Tibial nerve (tissue), 4 donors: ENCODE measurements at regions not wholly inside any gene's neighbourhood (a gene's known extent, or its start where the extent isn't known, plus 50 kb on each side); places are given as distances from the start of the nearest gene placed in this dataset.
A peak's percentile ranks its signal among the peaks of the same experiment; 100 is the strongest.

Experiments
- DNase-seq, 2 donors: peaks; one replicate each; pipeline ENCODE4 v3.0.0-alpha.2; 2019; ENCODE audit warnings: low spot score in 2 of 2
- H3K27ac ChIP-seq, 4 donors: fragments of 200-600 bp; sonication (generic) in 3 of 4; one replicate each; pipeline ENCODE4 v1.5.1; 2017 to 2019; ENCODE audit warnings: mild to moderate bottlenecking in 1 of 4
- H3K27me3 ChIP-seq, 2 donors: fragments of 200-600 bp; sonication (generic) in 1 of 2; one replicate each; pipeline versions ENCODE4 v1.5.1 to v1.6.0; 2017 to 2019
- H3K36me3 ChIP-seq, 3 donors: fragments of 200-600 bp; sonication (generic); one replicate each; pipeline ENCODE4 v1.5.1; 2018 to 2019
- H3K4me1 ChIP-seq, 4 donors: fragments of 200-600 bp; sonication (generic) in 3 of 4; one replicate each; pipeline ENCODE4 v1.5.1; 2017 to 2019
- H3K4me3 ChIP-seq, 4 donors: fragments of 200-600 bp; sonication (generic) in 3 of 4; one replicate each; pipeline ENCODE4 v1.5.1; 2017 to 2019; ENCODE audit warnings: mild to moderate bottlenecking in 1 of 4, moderate library complexity in 1 of 4
- H3K9me3 ChIP-seq, 4 donors: fragments of 200-600 bp; sonication (generic) in 3 of 4; one replicate each; pipeline ENCODE4 v1.5.1; 2017 to 2019
- CTCF ChIP-seq, 5 experiments: fragments of 200-600 bp in 3 of 5; fragments of 450-650 bp in 2 of 5; sonication (generic) in 3 of 5; IDR thresholded peaks; one replicate each; pipeline ENCODE4 v1.5.1; 2016 to 2019; ENCODE audit warnings: antibody characterized with exemption in 5 of 5, mild to moderate bottlenecking in 3 of 5, moderate library complexity in 2 of 5
- EP300 ChIP-seq, 2 donors: sonication (generic); formaldehyde crosslinking; IDR thresholded peaks; one replicate each; pipeline ENCODE4 v1.6.1; 2017; ENCODE audit warnings: antibody characterized with exemption in 2 of 2, mild to moderate bottlenecking in 1 of 2
- POLR2A ChIP-seq, 2 donors: fragments of 450-650 bp; IDR thresholded peaks; one replicate each; pipeline ENCODE4 v1.6.1; 2017; ENCODE audit warnings: antibody characterized with exemption in 2 of 2, mild to moderate bottlenecking in 2 of 2, moderate library complexity in 2 of 2
- WGBS, 2 donors: methylation state at CpG; one replicate each; pipeline ENCODE4 v1.1.5; 2018; 5-methylcytosine and 5-hydroxymethylcytosine counted together

GRCh38 chr18:6561420-6561861 lies 146.7 kb upstream of the L3MBTL4 start:
- no peak for TF ChIP-seq CTCF (IDR thresholded peaks at IDR 0.05)
- TF ChIP-seq POLR2A (IDR thresholded peaks at IDR 0.05), result no peak
- no peak for TF ChIP-seq EP300 (IDR thresholded peaks at IDR 0.05)
- 57 to 68% methylated on average over 6 of the region's 6 CpGs for WGBS, 2 donors
- Histone ChIP-seq H3K36me3 (no peaks in the 10 kb centered on the region), H3K4me3 (no peak overlapping the region), H3K9me3 (no peaks in the 10 kb centered on the region), H3K4me1 (peaks cover 0 to 25% (median 5%) of the 10 kb centered on the region in 4 donors), H3K27me3 (no peaks in the 10 kb centered on the region), H3K27ac (no peak overlapping the region)
- peak; percentile 19 to 64 for DNase-seq

DNA sequence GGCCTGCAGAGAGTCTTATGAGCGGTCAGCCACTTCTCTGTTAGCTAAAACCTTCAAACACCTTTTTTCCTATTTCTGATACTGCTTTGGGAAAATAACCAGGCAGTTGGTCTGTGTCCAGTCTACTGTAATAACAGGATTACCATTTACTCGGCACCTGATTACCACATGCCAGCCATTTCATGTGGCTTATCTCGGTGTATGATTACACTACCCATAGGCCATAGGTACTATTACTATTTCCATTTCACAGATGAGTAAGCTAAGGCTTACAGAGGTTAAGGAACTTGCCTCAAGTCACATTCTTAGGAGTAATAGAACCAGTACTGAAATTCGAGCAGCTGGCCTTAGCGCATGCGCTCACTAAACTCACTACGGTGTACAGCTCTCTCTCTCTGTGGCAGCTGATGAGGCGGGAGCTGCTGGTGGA lies 147.2 kb upstream of the L3MBTL4 start:
- H3K27me3 ChIP-seq, result no peaks in the 10 kb centered on the region
- H3K27ac ChIP-seq, result no peak overlapping the region
- no peak for DNase-seq
- H3K4me1 ChIP-seq, result peaks cover 0 to 25% (median 5%) of the 10 kb centered on the region in 4 donors
- no peak for TF ChIP-seq CTCF (IDR thresholded peaks at IDR 0.05)
- no peak for TF ChIP-seq POLR2A (IDR thresholded peaks at IDR 0.05)
- no peak for TF ChIP-seq EP300 (IDR thresholded peaks at IDR 0.05)
- WGBS, 2 donors, result 79 to 89% methylated on average over 8 of the region's 8 CpGs
- H3K4me3 ChIP-seq, result no peak overlapping the region
- no peaks in the 10 kb centered on the region for H3K36me3 ChIP-seq
- no peaks in the 10 kb centered on the region for H3K9me3 ChIP-seq

DNA sequence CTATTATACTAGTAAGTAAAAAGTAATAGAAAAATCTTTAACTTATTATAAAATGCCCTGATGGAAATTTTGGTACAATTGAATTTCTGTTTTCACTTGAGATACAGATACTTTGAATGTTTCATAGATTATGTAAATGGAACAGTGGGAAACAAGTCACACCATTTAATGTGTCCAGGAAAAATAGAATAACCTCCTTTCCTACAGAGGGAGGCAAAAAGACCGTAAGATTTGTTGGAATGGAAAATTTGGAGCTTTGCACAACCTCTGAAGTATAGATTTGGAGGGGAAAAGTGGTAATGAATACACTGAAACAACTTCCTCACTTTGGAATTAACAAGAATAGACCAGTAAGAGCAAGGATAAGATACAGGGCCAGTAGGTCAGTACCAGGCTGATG lies 149.2 kb upstream of the L3MBTL4 start:
- peaks cover 0 to 6% (median under 1%) of the 10 kb centered on the region in 4 donors for H3K4me1 ChIP-seq
- H3K36me3 ChIP-seq, result no peaks in the 10 kb centered on the region
- no peak for DNase-seq
- no peaks in the 10 kb centered on the region for H3K9me3 ChIP-seq
- H3K4me3 ChIP-seq, result no peak overlapping the region
- H3K27ac ChIP-seq, result no peak overlapping the region
- WGBS, 2 donors, result 54 to 56% methylated on average over 1 of the region's 1 CpG
- H3K27me3 ChIP-seq, result no peaks in the 10 kb centered on the region
- TF ChIP-seq EP300 (IDR thresholded peaks at IDR 0.05) (no peak), POLR2A (IDR thresholded peaks at IDR 0.05) (no peak), CTCF (IDR thresholded peaks at IDR 0.05) (no peak)

GRCh38 chr18:6564950-6565814 lies 150.5 kb upstream of the L3MBTL4 start:
- Histone ChIP-seq H3K27me3 (no peaks in the 10 kb centered on the region), H3K4me3 (no peak overlapping the region), H3K9me3 (no peaks in the 10 kb centered on the region), H3K27ac (no peak overlapping the region), H3K4me1 (no peaks in the 10 kb centered on the region), H3K36me3 (no peaks in the 10 kb centered on the region)
- TF ChIP-seq EP300 (IDR thresholded peaks at IDR 0.05) (no peak), CTCF (IDR thresholded peaks at IDR 0.05) (no peak), POLR2A (IDR thresholded peaks at IDR 0.05) (no peak)
- 79 to 81% methylated on average over 4 of the region's 4 CpGs for WGBS, 2 donors
- no peak for DNase-seq

DNA sequence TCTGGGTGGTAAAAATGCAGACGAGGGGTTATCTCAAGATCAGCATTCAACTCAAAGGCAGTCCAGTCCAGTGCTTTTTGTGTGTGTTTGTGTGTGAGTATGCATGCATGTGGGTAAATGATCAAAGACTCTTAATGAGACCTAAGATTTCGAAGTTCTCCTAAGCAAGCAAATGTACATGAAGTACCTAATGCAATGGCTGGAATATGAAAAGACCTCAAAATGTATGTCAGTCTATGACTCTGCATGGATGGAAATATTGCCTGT lies 151.0 kb upstream of the L3MBTL4 start:
- Histone ChIP-seq H3K27ac (no peak overlapping the region), H3K27me3 (no peaks in the 10 kb centered on the region), H3K4me3 (no peak overlapping the region), H3K4me1 (no peaks in the 10 kb centered on the region), H3K36me3 (no peaks in the 10 kb centered on the region), H3K9me3 (no peaks in the 10 kb centered on the region)
- DNase-seq, result no peak
- WGBS, 2 donors, result 75 to 90% methylated on average over 2 of the region's 2 CpGs
- TF ChIP-seq EP300 (IDR thresholded peaks at IDR 0.05) (no peak), CTCF (IDR thresholded peaks at IDR 0.05) (no peak), POLR2A (IDR thresholded peaks at IDR 0.05) (no peak)
